Neural progenitor cell (in vitro differentiated cells): ENCODE measurements at regions not wholly inside any gene's neighbourhood (a gene's known extent, or its start where the extent isn't known, plus 50 kb on each side); places are given as distances from the start of the nearest gene placed in this dataset.

Experiments
- DNase-seq: peaks from one replicate; pipeline ENCODE4 v3.0.0-alpha.2; 2016; ENCODE audit warnings: low spot score
- H2AFZ ChIP-seq: fragments of 200-600 bp; sonication (generic); replicated peaks from 2 replicates; pipeline ENCODE4 v1.6.1; 2016; ENCODE audit warnings: antibody characterized with exemption
- H3F3A ChIP-seq: fragments of 200-600 bp; sonication (generic); 2 replicates; pipeline ENCODE4 v1.6.1; 2016; ENCODE audit warnings: antibody characterized with exemption, low read depth
- H3K27ac ChIP-seq: fragments of 200-600 bp; sonication (generic); 2 replicates; pipeline ENCODE4 v1.5.1; 2016; ENCODE audit warnings: mild to moderate bottlenecking
- H3K27me3 ChIP-seq: fragments of 200-600 bp; sonication (generic); 2 replicates; pipeline ENCODE4 v1.6.1; 2016; ENCODE audit warnings: mild to moderate bottlenecking, moderate library complexity
- H3K36me3 ChIP-seq: fragments of 200-600 bp; sonication (generic); 2 replicates; pipeline ENCODE4 v1.5.1; 2016
- H3K4me1 ChIP-seq: fragments of 200-600 bp; sonication (generic); 2 replicates; pipeline ENCODE4 v1.6.1; 2016; ENCODE audit warnings: mixed run types
- H3K4me2 ChIP-seq: fragments of 200-600 bp; sonication (generic); 2 replicates; pipeline ENCODE4 v1.6.1; 2016
- H3K4me3 ChIP-seq: fragments of 200-600 bp; sonication (generic); 2 replicates; pipeline ENCODE4 v1.5.1; 2016
- H3K79me2 ChIP-seq: fragments of 200-600 bp; sonication (generic); 2 replicates; pipeline ENCODE4 v1.6.1; 2016; ENCODE audit warnings: low read depth
- H3K9ac ChIP-seq: fragments of 200-600 bp; sonication (generic); 2 replicates; pipeline ENCODE4 v1.6.1; 2016
- H3K9me3 ChIP-seq: fragments of 200-600 bp; sonication (generic); 2 replicates; pipeline ENCODE4 v1.5.1; 2016; ENCODE audit warnings: low read depth
- H4K20me1 ChIP-seq: fragments of 200-600 bp; sonication (generic); 2 replicates; pipeline ENCODE4 v1.6.1; 2016; ENCODE audit warnings: low read depth
- H3K27ac Mint-ChIP-seq: 3 replicates; pipeline ENCODE4 v1.8.0; 2021; ENCODE audit warnings: mixed read lengths
- H3K27me3 Mint-ChIP-seq: 2 replicates; pipeline ENCODE4 v1.8.0; 2022; ENCODE audit warnings: low read depth, mild to moderate bottlenecking, inconsistent platforms, moderate library complexity, mixed read lengths; ENCODE audit not compliant: insufficient read depth
- H3K36me3 Mint-ChIP-seq: 3 replicates; pipeline ENCODE4 v1.8.0; 2021; ENCODE audit warnings: mixed read lengths
- H3K4me1 Mint-ChIP-seq: 3 replicates; pipeline ENCODE4 v1.8.0; 2021; ENCODE audit warnings: mixed read lengths
- H3K4me3 Mint-ChIP-seq: 3 replicates; pipeline ENCODE4 v1.8.0; 2021; ENCODE audit warnings: mild to moderate bottlenecking, moderate library complexity, mixed read lengths
- H3K9me3 Mint-ChIP-seq: 3 replicates; pipeline ENCODE4 v1.8.0; 2020; ENCODE audit warnings: mixed read lengths
- EZH2 ChIP-seq: fragments of 200-600 bp; sonication (generic); IDR thresholded peaks from 2 replicates; pipeline ENCODE4 v1.6.1; 2017; ENCODE audit warnings: antibody characterized with exemption, mild to moderate bottlenecking, moderate library complexity
- EZH2phosphoT487 ChIP-seq: fragments of 200-600 bp; sonication (generic); IDR thresholded peaks from 2 replicates; pipeline ENCODE4 v1.6.1; 2017; ENCODE audit warnings: antibody characterized with exemption
- TF ChIP-seq, protein P1 (sequence below): fragments of 200-600 bp; sonication (generic); IDR thresholded peaks from 2 replicates; pipeline ENCODE4 v1.5.1; 2017; ENCODE audit warnings: antibody characterized with exemption, mild to moderate bottlenecking

DNA sequence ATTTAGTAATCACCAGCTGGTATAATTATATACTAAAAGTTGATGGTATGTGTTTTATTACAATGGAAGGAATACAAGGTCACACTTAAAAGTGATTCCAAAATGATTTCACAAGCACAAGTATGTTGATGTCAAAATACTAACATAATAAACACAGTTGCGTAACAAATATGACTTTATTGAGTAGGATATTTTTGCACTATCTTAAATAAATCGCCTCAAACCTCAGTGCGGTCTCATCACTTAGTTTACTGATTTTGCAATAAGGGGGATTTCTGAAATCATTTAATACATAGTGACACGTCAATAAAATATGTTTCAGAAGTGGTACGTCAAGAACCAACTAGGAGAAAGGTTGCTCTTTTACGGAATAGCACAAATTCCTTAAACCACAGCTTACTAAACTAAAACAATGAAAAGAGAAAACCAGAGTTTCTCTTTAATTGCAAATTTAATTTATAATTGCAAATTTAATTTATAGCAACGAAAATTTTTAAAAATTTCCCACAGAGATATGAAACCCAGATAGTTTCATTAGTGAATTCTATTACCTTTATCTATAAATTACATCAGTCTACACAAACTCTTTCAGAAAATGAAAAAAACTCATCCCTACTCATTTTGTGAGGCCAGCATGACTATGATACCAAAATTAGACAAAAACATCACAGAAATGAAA is 304.0 kb upstream of the REG3G start:
- H3K27ac Mint-ChIP-seq = no peak overlapping the region
- TF ChIP-seq, protein P1, sequence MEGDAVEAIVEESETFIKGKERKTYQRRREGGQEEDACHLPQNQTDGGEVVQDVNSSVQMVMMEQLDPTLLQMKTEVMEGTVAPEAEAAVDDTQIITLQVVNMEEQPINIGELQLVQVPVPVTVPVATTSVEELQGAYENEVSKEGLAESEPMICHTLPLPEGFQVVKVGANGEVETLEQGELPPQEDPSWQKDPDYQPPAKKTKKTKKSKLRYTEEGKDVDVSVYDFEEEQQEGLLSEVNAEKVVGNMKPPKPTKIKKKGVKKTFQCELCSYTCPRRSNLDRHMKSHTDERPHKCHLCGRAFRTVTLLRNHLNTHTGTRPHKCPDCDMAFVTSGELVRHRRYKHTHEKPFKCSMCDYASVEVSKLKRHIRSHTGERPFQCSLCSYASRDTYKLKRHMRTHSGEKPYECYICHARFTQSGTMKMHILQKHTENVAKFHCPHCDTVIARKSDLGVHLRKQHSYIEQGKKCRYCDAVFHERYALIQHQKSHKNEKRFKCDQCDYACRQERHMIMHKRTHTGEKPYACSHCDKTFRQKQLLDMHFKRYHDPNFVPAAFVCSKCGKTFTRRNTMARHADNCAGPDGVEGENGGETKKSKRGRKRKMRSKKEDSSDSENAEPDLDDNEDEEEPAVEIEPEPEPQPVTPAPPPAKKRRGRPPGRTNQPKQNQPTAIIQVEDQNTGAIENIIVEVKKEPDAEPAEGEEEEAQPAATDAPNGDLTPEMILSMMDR = no peak
- no peak for TF ChIP-seq EZH2
- no peak for TF ChIP-seq EZH2phosphoT487
- H3K4me1 Mint-ChIP-seq = no peaks in the 10 kb centered on the region
- no peaks in the 10 kb centered on the region for H3K9me3 ChIP-seq
- no peaks in the 10 kb centered on the region for H3K36me3 Mint-ChIP-seq
- H3K4me2 ChIP-seq = no peak overlapping the region
- H3K9me3 Mint-ChIP-seq = peaks cover 2% of the 10 kb centered on the region
- H3K4me3 Mint-ChIP-seq = no peak overlapping the region
- no peak overlapping the region for H3K4me3 ChIP-seq
- H3K27ac ChIP-seq = no peak overlapping the region
- H3K27me3 Mint-ChIP-seq = no peaks in the 10 kb centered on the region
- DNase-seq = no peak
- H3K79me2 ChIP-seq = no peaks in the 10 kb centered on the region
- no peaks in the 10 kb centered on the region for H3F3A ChIP-seq
- H3K27me3 ChIP-seq = no peaks in the 10 kb centered on the region
- no peak overlapping the region for H2AFZ ChIP-seq
- no peak overlapping the region for H3K9ac ChIP-seq
- H3K4me1 ChIP-seq = no peaks in the 10 kb centered on the region
- H3K36me3 ChIP-seq = no peaks in the 10 kb centered on the region
- H4K20me1 ChIP-seq = no peaks in the 10 kb centered on the region

DNA sequence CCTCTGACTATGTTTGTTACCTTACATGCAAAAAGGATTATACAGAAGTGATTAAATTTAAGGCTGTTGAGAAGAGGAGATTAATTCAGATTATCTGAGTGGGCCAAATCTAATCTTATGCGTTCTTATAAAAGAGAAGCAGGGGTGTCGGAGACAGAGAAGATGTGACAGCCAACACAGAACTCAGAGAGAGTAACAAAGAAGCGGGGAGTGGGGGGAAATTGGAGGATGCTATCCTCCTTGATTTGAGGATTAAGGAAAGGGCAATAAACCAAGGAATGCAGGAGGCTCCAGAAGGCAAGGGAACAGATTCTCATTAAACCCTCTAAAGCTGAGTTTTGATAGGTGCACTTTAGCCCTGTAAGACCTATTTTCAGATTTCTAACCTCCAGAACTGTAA is 291.3 kb upstream of the REG3G start:
- H3K27me3 Mint-ChIP-seq = no peaks in the 10 kb centered on the region
- Histone ChIP-seq H3F3A (no peaks in the 10 kb centered on the region), H3K4me2 (no peak overlapping the region), H3K9me3 (no peaks in the 10 kb centered on the region), H3K36me3 (no peaks in the 10 kb centered on the region), H3K4me3 (no peak overlapping the region), H3K27ac (no peak overlapping the region), H3K4me1 (no peaks in the 10 kb centered on the region), H2AFZ (no peak overlapping the region), H3K79me2 (no peaks in the 10 kb centered on the region), H3K27me3 (no peaks in the 10 kb centered on the region), H4K20me1 (no peaks in the 10 kb centered on the region), H3K9ac (no peak overlapping the region)
- TF ChIP-seq EZH2phosphoT487 (no peak), EZH2 (no peak)
- TF ChIP-seq, protein P1 = no peak
- H3K9me3 Mint-ChIP-seq = no peaks in the 10 kb centered on the region
- H3K4me3 Mint-ChIP-seq = no peak overlapping the region
- no peaks in the 10 kb centered on the region for H3K36me3 Mint-ChIP-seq
- DNase-seq = peak; percentile 8
- no peaks in the 10 kb centered on the region for H3K4me1 Mint-ChIP-seq
- H3K27ac Mint-ChIP-seq = no peak overlapping the region

DNA sequence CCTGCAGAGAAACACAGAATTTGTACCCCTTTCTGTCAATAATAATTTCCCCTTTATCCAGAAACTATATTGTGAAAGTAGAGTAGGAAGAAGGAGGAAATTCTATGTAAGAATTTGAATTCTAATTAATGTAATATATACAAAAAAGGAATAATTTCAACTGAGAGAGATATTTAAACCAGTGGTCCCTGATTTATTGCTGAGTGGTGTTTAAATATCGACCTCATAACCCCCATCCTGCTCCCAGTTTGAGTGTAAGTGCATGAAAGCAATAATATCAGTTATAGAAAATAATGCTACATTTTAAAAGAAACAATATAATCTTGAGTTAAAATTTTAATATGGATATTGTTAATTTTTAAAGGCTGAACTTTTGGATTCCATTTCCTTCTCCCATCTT is 286.2 kb upstream of the REG3G start:
- Mint-ChIP-seq H3K4me3 (no peak overlapping the region), H3K4me1 (no peaks in the 10 kb centered on the region), H3K9me3 (peaks cover 1% of the 10 kb centered on the region), H3K27ac (no peak overlapping the region), H3K27me3 (no peaks in the 10 kb centered on the region), H3K36me3 (no peaks in the 10 kb centered on the region)
- Histone ChIP-seq H3K79me2 (no peaks in the 10 kb centered on the region), H3K4me2 (no peak overlapping the region), H4K20me1 (no peaks in the 10 kb centered on the region), H2AFZ (no peak overlapping the region), H3F3A (no peaks in the 10 kb centered on the region), H3K4me1 (no peaks in the 10 kb centered on the region), H3K27ac (no peak overlapping the region), H3K9me3 (no peaks in the 10 kb centered on the region), H3K36me3 (no peaks in the 10 kb centered on the region), H3K9ac (no peak overlapping the region), H3K27me3 (no peaks in the 10 kb centered on the region), H3K4me3 (no peak overlapping the region)
- no peak for TF ChIP-seq EZH2phosphoT487
- TF ChIP-seq EZH2 = no peak
- TF ChIP-seq, protein P1 = no peak
- no peak for DNase-seq
